ENCODE measurements at regions not wholly inside any gene's neighbourhood (a gene's known extent, or its start where the extent isn't known, plus 50 kb on each side); places are given as distances from the start of the nearest gene placed in this dataset.

DNA sequence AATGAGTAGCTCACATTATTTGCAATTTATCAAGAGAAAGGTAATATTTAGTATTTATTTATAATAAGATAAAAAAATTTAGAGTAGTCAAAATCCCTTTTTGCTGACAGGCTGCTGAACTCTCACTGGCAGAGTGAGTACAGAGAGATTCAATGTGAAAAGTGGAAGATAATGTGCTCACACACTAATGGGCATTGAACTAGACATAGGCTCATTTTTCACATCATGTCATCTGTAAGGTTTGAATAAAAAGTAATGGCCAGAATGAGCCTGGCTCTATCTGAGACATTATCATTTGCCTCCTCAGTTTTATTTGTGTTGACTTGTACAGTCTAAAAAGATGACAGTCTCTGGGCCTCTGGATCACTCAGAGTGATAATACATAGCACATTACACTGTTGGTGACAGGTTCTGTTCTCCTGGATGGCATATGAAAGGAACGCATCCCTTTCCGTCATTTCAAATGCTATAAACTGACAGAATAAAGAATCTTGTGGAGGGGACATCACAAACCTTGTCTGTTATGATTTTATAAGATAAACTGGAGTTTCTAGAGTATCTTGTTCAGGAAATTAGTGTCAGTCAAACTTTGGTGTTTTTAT, 812.9 kb downstream of the NR4A2 start:
- TF ChIP-seq POLR2A (IDR thresholded peaks at IDR 0.05): no peak
- TF ChIP-seq CTCF (IDR thresholded peaks at IDR 0.05): no peak
- TF ChIP-seq POLR2AphosphoS5 (IDR thresholded peaks at IDR 0.05): no peak
- no peak for TF ChIP-seq EP300 (IDR thresholded peaks at IDR 0.05; ENCODE audit: low read depth)
- Histone ChIP-seq H3K36me3 (no peaks in the 10 kb centered on the region), H3K4me3 (no peak overlapping the region), H3K27ac (no peak overlapping the region), H3K27me3 (no peaks in the 10 kb centered on the region), H3K4me1 (no peaks in the 10 kb centered on the region), H3K9me3 (no peaks in the 10 kb centered on the region)
- in situ Hi-C loops (cut with MboI; ENCODE audit: low pct_ligation_motif_present in 1 of 4, low pct_unique_long_range_greater_than_20kb in 1 of 4, low sequenced_read_pairs in 3 of 4) (no loop called here), intact Hi-C loops (cut with DNase I; ENCODE audit: low total_unique reads) (no loop called here)
- whole genome bisulfite sequencing, 2 donors (ENCODE audit: low coverage in 1 of 2): 69 to 88% methylated on average over 2 of the region's 2 CpGs
- DNase-seq: no peak

GRCh38 chr2:155518094-155518493, 814.4 kb downstream of the NR4A2 start:
- no peak for DNase-seq
- no peak overlapping the region for H3K27ac ChIP-seq
- WGBS, 2 donors (ENCODE audit: low coverage in 1 of 2): 44 to 48% methylated on average over 3 of the region's 3 CpGs
- TF ChIP-seq EP300 (IDR thresholded peaks at IDR 0.05; ENCODE audit: low read depth): no peak
- no peak for TF ChIP-seq POLR2AphosphoS5 (IDR thresholded peaks at IDR 0.05)
- no peak for TF ChIP-seq CTCF (IDR thresholded peaks at IDR 0.05)
- no peak for TF ChIP-seq POLR2A (IDR thresholded peaks at IDR 0.05)
- no peaks in the 10 kb centered on the region for H3K36me3 ChIP-seq
- H3K27me3 ChIP-seq: no peaks in the 10 kb centered on the region
- H3K4me3 ChIP-seq: no peak overlapping the region
- no peaks in the 10 kb centered on the region for H3K9me3 ChIP-seq
- H3K4me1 ChIP-seq: no peaks in the 10 kb centered on the region
- intact Hi-C loops (cut with DNase I; ENCODE audit: low total_unique reads) (no loop called here), in situ Hi-C loops (cut with MboI; ENCODE audit: low pct_ligation_motif_present in 1 of 4, low pct_unique_long_range_greater_than_20kb in 1 of 4, low sequenced_read_pairs in 3 of 4) (no loop called here)

DNA sequence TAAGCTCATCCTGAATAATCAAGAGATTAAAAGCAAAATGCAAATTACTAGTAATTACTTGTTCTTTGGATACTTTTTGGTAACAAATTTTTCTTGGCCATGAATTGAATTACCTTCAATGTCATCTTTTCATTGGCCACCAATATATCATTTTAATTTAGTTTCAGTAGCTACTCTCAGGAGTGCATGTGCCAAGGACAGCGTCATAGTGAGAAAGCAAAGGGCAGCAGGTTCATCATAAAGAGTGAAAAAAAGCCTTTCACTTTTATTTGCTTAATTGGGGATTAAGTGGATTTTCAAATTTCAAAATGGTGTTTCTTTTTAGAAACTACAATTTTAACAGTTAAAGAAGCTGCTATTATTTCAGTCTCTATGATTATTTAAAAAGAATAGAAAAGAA, 815.2 kb downstream of the NR4A2 start:
- H3K27ac ChIP-seq: no peak overlapping the region
- H3K4me1 ChIP-seq: no peaks in the 10 kb centered on the region
- WGBS, 2 donors (ENCODE audit: low coverage in 1 of 2): 33 to 68% methylated on average over 1 of the region's 1 CpG
- H3K4me3 ChIP-seq: no peak overlapping the region
- H3K27me3 ChIP-seq: no peaks in the 10 kb centered on the region
- TF ChIP-seq CTCF (IDR thresholded peaks at IDR 0.05) (no peak), EP300 (IDR thresholded peaks at IDR 0.05; ENCODE audit: low read depth) (no peak), POLR2AphosphoS5 (IDR thresholded peaks at IDR 0.05) (no peak), POLR2A (IDR thresholded peaks at IDR 0.05) (no peak)
- no peaks in the 10 kb centered on the region for H3K9me3 ChIP-seq
- DNase-seq: no peak
- intact Hi-C loops (cut with DNase I; ENCODE audit: low total_unique reads): no loop called here
- no peaks in the 10 kb centered on the region for H3K36me3 ChIP-seq
- in situ Hi-C loops (cut with MboI; ENCODE audit: low pct_ligation_motif_present in 1 of 4, low pct_unique_long_range_greater_than_20kb in 1 of 4, low sequenced_read_pairs in 3 of 4): no loop called here

DNA sequence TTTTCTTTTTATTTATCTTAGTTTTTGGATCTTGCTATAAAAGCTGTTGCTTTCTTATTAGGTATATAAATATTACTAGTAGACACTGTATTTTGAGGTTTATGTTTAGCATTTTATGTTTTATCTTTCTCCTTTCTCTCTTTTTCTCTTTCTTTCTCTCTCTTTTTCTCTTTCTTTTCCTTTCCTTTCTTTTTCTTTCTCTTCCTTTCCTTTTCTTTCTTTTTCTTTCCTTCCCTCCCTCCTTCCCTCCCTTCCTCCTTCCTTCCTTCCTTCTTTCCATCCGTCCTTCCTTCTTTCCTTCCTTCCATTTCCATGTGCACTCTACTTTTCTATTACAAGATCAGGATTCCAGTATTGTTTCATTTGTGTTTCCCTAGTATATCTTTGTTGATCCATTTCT, 814.8 kb downstream of the KCNJ3 start:
- Histone ChIP-seq H3K27ac (no peak overlapping the region), H3K4me3 (no peak overlapping the region), H3K4me1 (no peaks in the 10 kb centered on the region), H3K27me3 (no peaks in the 10 kb centered on the region), H3K36me3 (no peaks in the 10 kb centered on the region), H3K9me3 (no peaks in the 10 kb centered on the region)
- TF ChIP-seq EP300 (IDR thresholded peaks at IDR 0.05; ENCODE audit: low read depth): no peak
- no peak for TF ChIP-seq POLR2A (IDR thresholded peaks at IDR 0.05)
- no peak for TF ChIP-seq POLR2AphosphoS5 (IDR thresholded peaks at IDR 0.05)
- TF ChIP-seq CTCF (IDR thresholded peaks at IDR 0.05): no peak
- intact Hi-C loops (cut with DNase I; ENCODE audit: low total_unique reads) (no loop called here), in situ Hi-C loops (cut with MboI; ENCODE audit: low pct_ligation_motif_present in 1 of 4, low pct_unique_long_range_greater_than_20kb in 1 of 4, low sequenced_read_pairs in 3 of 4) (no loop called here)
- no peak for DNase-seq
- 71 to 100% methylated on average over 1 of the region's 1 CpG for WGBS, 2 donors (ENCODE audit: low coverage in 1 of 2)
